ENCODE measurements at regions not wholly inside any gene's neighbourhood (a gene's known extent, or its start where the extent isn't known, plus 50 kb on each side); places are given as distances from the start of the nearest gene placed in this dataset.

- H4K8ac ChIP-seq (ENCODE audit: low read depth, low read length), result no peak overlapping the region
- H3K14ac ChIP-seq (ENCODE audit: low read length), result no peak overlapping the region
- no peak overlapping the region for H2BK5ac ChIP-seq (ENCODE audit: low read length)
- H3K4me2 ChIP-seq (ENCODE audit: insufficient read depth, low read length, poor library complexity, severe bottlenecking), result no peak overlapping the region
- H3K18ac ChIP-seq (ENCODE audit: low read length), result no peak overlapping the region
- no peaks in the 10 kb centered on the region for H3K79me1 ChIP-seq (ENCODE audit: low read depth, low read length)
- H2BK120ac ChIP-seq (ENCODE audit: low read depth, low read length), result no peak overlapping the region
- H2BK15ac ChIP-seq (ENCODE audit: low read length), result no peak overlapping the region
- no peak overlapping the region for H2AFZ ChIP-seq (ENCODE audit: low read length)
- WGBS, 2 donors (ENCODE audit: extremely low coverage in 2 of 2, insufficient read length in 2 of 2, insufficient replicate concordance in 1 of 2), result no CpG with 5 or more reads among the region's 4 CpGs
- no peaks in the 10 kb centered on the region for H3K36me3 ChIP-seq (replicated peaks in 1 of 2; ENCODE audit: control insufficient read depth in 2 of 2, insufficient read depth in 2 of 2, low read length in 2 of 2)
- no peak overlapping the region for H2AK5ac ChIP-seq (ENCODE audit: low read depth, low read length)
- H3K27ac ChIP-seq (replicated peaks; ENCODE audit: low read length), result no peak overlapping the region
- H3K4ac ChIP-seq (ENCODE audit: low read length), result no peak overlapping the region
- H3K9ac ChIP-seq (ENCODE audit: low read depth, low read length, poor library complexity), result no peak overlapping the region
- H3K27me3 ChIP-seq (ENCODE audit: control insufficient read depth in 3 of 3, insufficient read depth in 3 of 3, low read depth in 1 of 3, low read length in 3 of 3), result peaks cover 0 to 2% (median 0%) of the 10 kb centered on the region in 3 experiments
- DNase-seq (ENCODE audit: low spot score), result no peak
- no peaks in the 10 kb centered on the region for H3K9me3 ChIP-seq (replicated peaks in 1 of 2; ENCODE audit: control insufficient read depth in 2 of 2, insufficient read depth in 1 of 2, low read depth in 1 of 2, low read length in 2 of 2)
- H3K23ac ChIP-seq (ENCODE audit: low read depth, low read length, poor library complexity), result no peak overlapping the region
- no peak overlapping the region for H2BK12ac ChIP-seq (ENCODE audit: low read length)
- peaks cover 0 to 2% of the 10 kb centered on the region in 2 donors for H3K4me1 ChIP-seq (ENCODE audit: control insufficient read depth in 2 of 2, insufficient read depth in 1 of 2, low read depth in 1 of 2, low read length in 2 of 2)
- H4K91ac ChIP-seq (ENCODE audit: low read depth, low read length, poor library complexity), result no peak overlapping the region
- H3K4me3 ChIP-seq (ENCODE audit: low read length in 2 of 2), result no peak overlapping the region
Measured at GRCh38 chr18:52227536-52227935, 112.5 kb upstream of the DCC start.

- no peak overlapping the region for H2BK12ac ChIP-seq (ENCODE audit: low read length)
- H2AFZ ChIP-seq (ENCODE audit: low read length), result no peak overlapping the region
- no peak overlapping the region for H3K4me2 ChIP-seq (ENCODE audit: insufficient read depth, low read length, poor library complexity, severe bottlenecking)
- no peak overlapping the region for H4K91ac ChIP-seq (ENCODE audit: low read depth, low read length, poor library complexity)
- DNase-seq (ENCODE audit: low spot score), result no peak
- no peaks in the 10 kb centered on the region for H3K36me3 ChIP-seq (replicated peaks in 1 of 2; ENCODE audit: control insufficient read depth in 2 of 2, insufficient read depth in 2 of 2, low read length in 2 of 2)
- H3K9ac ChIP-seq (ENCODE audit: low read depth, low read length, poor library complexity), result no peak overlapping the region
- H2BK120ac ChIP-seq (ENCODE audit: low read depth, low read length), result no peak overlapping the region
- H4K8ac ChIP-seq (ENCODE audit: low read depth, low read length), result no peak overlapping the region
- no peak overlapping the region for H2BK5ac ChIP-seq (ENCODE audit: low read length)
- no peak overlapping the region for H3K18ac ChIP-seq (ENCODE audit: low read length)
- peaks cover 0 to 2% (median 0%) of the 10 kb centered on the region in 3 experiments for H3K27me3 ChIP-seq (ENCODE audit: control insufficient read depth in 3 of 3, insufficient read depth in 3 of 3, low read depth in 1 of 3, low read length in 3 of 3)
- peaks cover 0 to 2% of the 10 kb centered on the region in 2 donors for H3K4me1 ChIP-seq (ENCODE audit: control insufficient read depth in 2 of 2, insufficient read depth in 1 of 2, low read depth in 1 of 2, low read length in 2 of 2)
- H3K4me3 ChIP-seq (ENCODE audit: low read length in 2 of 2), result no peak overlapping the region
- H2BK15ac ChIP-seq (ENCODE audit: low read length), result no peak overlapping the region
- H3K79me1 ChIP-seq (ENCODE audit: low read depth, low read length), result no peaks in the 10 kb centered on the region
- H3K14ac ChIP-seq (ENCODE audit: low read length), result no peak overlapping the region
- no CpG with 5 or more reads among the region's 3 CpGs for WGBS, 2 donors (ENCODE audit: extremely low coverage in 2 of 2, insufficient read length in 2 of 2, insufficient replicate concordance in 1 of 2)
- H3K9me3 ChIP-seq (replicated peaks in 1 of 2; ENCODE audit: control insufficient read depth in 2 of 2, insufficient read depth in 1 of 2, low read depth in 1 of 2, low read length in 2 of 2), result no peaks in the 10 kb centered on the region
- no peak overlapping the region for H2AK5ac ChIP-seq (ENCODE audit: low read depth, low read length)
- no peak overlapping the region for H3K23ac ChIP-seq (ENCODE audit: low read depth, low read length, poor library complexity)
- H3K27ac ChIP-seq (replicated peaks; ENCODE audit: low read length), result no peak overlapping the region
- no peak overlapping the region for H3K4ac ChIP-seq (ENCODE audit: low read length)
Measured at GRCh38 chr18:52228166-52228565, 111.8 kb upstream of the DCC start.

- H2BK15ac ChIP-seq (ENCODE audit: low read length), result no peak overlapping the region
- H2AK5ac ChIP-seq (ENCODE audit: low read depth, low read length), result no peak overlapping the region
- no peak overlapping the region for H3K4me3 ChIP-seq (ENCODE audit: low read length in 2 of 2)
- DNase-seq (ENCODE audit: low spot score), result no peak
- no peak overlapping the region for H4K91ac ChIP-seq (ENCODE audit: low read depth, low read length, poor library complexity)
- H4K8ac ChIP-seq (ENCODE audit: low read depth, low read length), result no peak overlapping the region
- H3K14ac ChIP-seq (ENCODE audit: low read length), result no peak overlapping the region
- no peak overlapping the region for H3K4me2 ChIP-seq (ENCODE audit: insufficient read depth, low read length, poor library complexity, severe bottlenecking)
- no peak overlapping the region for H2BK5ac ChIP-seq (ENCODE audit: low read length)
- H2BK120ac ChIP-seq (ENCODE audit: low read depth, low read length), result no peak overlapping the region
- no CpG with 5 or more reads among the region's 1 CpG for WGBS, 2 donors (ENCODE audit: extremely low coverage in 2 of 2, insufficient read length in 2 of 2, insufficient replicate concordance in 1 of 2)
- H3K4me1 ChIP-seq (ENCODE audit: control insufficient read depth in 2 of 2, insufficient read depth in 1 of 2, low read depth in 1 of 2, low read length in 2 of 2), result no peaks in the 10 kb centered on the region
- no peak overlapping the region for H3K23ac ChIP-seq (ENCODE audit: low read depth, low read length, poor library complexity)
- no peak overlapping the region for H3K4ac ChIP-seq (ENCODE audit: low read length)
- H3K27ac ChIP-seq (replicated peaks; ENCODE audit: low read length), result no peak overlapping the region
- H2BK12ac ChIP-seq (ENCODE audit: low read length), result no peak overlapping the region
- H3K9ac ChIP-seq (ENCODE audit: low read depth, low read length, poor library complexity), result no peak overlapping the region
- no peak overlapping the region for H2AFZ ChIP-seq (ENCODE audit: low read length)
- H3K27me3 ChIP-seq (ENCODE audit: control insufficient read depth in 3 of 3, insufficient read depth in 3 of 3, low read depth in 1 of 3, low read length in 3 of 3), result no peaks in the 10 kb centered on the region
- H3K36me3 ChIP-seq (replicated peaks in 1 of 2; ENCODE audit: control insufficient read depth in 2 of 2, insufficient read depth in 2 of 2, low read length in 2 of 2), result no peaks in the 10 kb centered on the region
- H3K79me1 ChIP-seq (ENCODE audit: low read depth, low read length), result no peaks in the 10 kb centered on the region
- no peaks in the 10 kb centered on the region for H3K9me3 ChIP-seq (replicated peaks in 1 of 2; ENCODE audit: control insufficient read depth in 2 of 2, insufficient read depth in 1 of 2, low read depth in 1 of 2, low read length in 2 of 2)
- no peak overlapping the region for H3K18ac ChIP-seq (ENCODE audit: low read length)
Measured at GRCh38 chr18:52236131-52236530, 103.9 kb upstream of the DCC start.

- no peak overlapping the region for H2AFZ ChIP-seq (ENCODE audit: low read length)
- no peak overlapping the region for H2BK120ac ChIP-seq (ENCODE audit: low read depth, low read length)
- H3K4me1 ChIP-seq (ENCODE audit: control insufficient read depth in 2 of 2, insufficient read depth in 1 of 2, low read depth in 1 of 2, low read length in 2 of 2), result no peaks in the 10 kb centered on the region
- no CpG with 5 or more reads among the region's 2 CpGs for WGBS, 2 donors (ENCODE audit: extremely low coverage in 2 of 2, insufficient read length in 2 of 2, insufficient replicate concordance in 1 of 2)
- H3K9me3 ChIP-seq (replicated peaks in 1 of 2; ENCODE audit: control insufficient read depth in 2 of 2, insufficient read depth in 1 of 2, low read depth in 1 of 2, low read length in 2 of 2), result no peaks in the 10 kb centered on the region
- H3K36me3 ChIP-seq (replicated peaks in 1 of 2; ENCODE audit: control insufficient read depth in 2 of 2, insufficient read depth in 2 of 2, low read length in 2 of 2), result no peaks in the 10 kb centered on the region
- no peaks in the 10 kb centered on the region for H3K79me1 ChIP-seq (ENCODE audit: low read depth, low read length)
- DNase-seq (ENCODE audit: low spot score), result no peak
- H3K18ac ChIP-seq (ENCODE audit: low read length), result no peak overlapping the region
- H2BK5ac ChIP-seq (ENCODE audit: low read length), result no peak overlapping the region
- no peak overlapping the region for H3K4ac ChIP-seq (ENCODE audit: low read length)
- no peaks in the 10 kb centered on the region for H3K27me3 ChIP-seq (ENCODE audit: control insufficient read depth in 3 of 3, insufficient read depth in 3 of 3, low read depth in 1 of 3, low read length in 3 of 3)
- no peak overlapping the region for H3K14ac ChIP-seq (ENCODE audit: low read length)
- H3K27ac ChIP-seq (replicated peaks; ENCODE audit: low read length), result no peak overlapping the region
- no peak overlapping the region for H2BK15ac ChIP-seq (ENCODE audit: low read length)
- no peak overlapping the region for H3K9ac ChIP-seq (ENCODE audit: low read depth, low read length, poor library complexity)
- no peak overlapping the region for H4K91ac ChIP-seq (ENCODE audit: low read depth, low read length, poor library complexity)
- no peak overlapping the region for H3K23ac ChIP-seq (ENCODE audit: low read depth, low read length, poor library complexity)
- no peak overlapping the region for H3K4me2 ChIP-seq (ENCODE audit: insufficient read depth, low read length, poor library complexity, severe bottlenecking)
- no peak overlapping the region for H4K8ac ChIP-seq (ENCODE audit: low read depth, low read length)
- no peak overlapping the region for H2BK12ac ChIP-seq (ENCODE audit: low read length)
- no peak overlapping the region for H3K4me3 ChIP-seq (ENCODE audit: low read length in 2 of 2)
- H2AK5ac ChIP-seq (ENCODE audit: low read depth, low read length), result no peak overlapping the region
Measured at GRCh38 chr18:52237551-52237950, 102.4 kb upstream of the DCC start.
